Activated CD4-positive, alpha-beta memory T cell treated with anti-CD3 and anti-CD28 coated beads for 36 hours (primary cell): ENCODE measurements at regions not wholly inside any gene's neighbourhood (a gene's known extent, or its start where the extent isn't known, plus 50 kb on each side); places are given as distances from the start of the nearest gene placed in this dataset.

ENCODE experiments used
- CTCF ChIA-PET: fragments of 350-600 bp; sonication (Branson Sonifier 250); formaldehyde crosslinking; loops from one replicate; lab custom pipeline; 2021; ENCODE audit warnings: antibody characterized with exemption, inconsistent platforms; lab: Charles Lee
- POLR2A ChIA-PET: fragments of 350-600 bp; sonication (Branson Sonifier 250); formaldehyde crosslinking; loops from one replicate; lab custom pipeline; 2021; ENCODE audit warnings: antibody characterized with exemption; lab: Charles Lee
- DNase-seq: peaks from one replicate; pipeline ENCODE4 v3.0.0-alpha.2; 2020
- H3K27ac Mint-ChIP-seq: one replicate; pipeline ENCODE4 v1.8.0; 2021; ENCODE audit warnings: mixed read lengths
- H3K27me3 Mint-ChIP-seq: one replicate; pipeline ENCODE4 v1.8.0; 2021; ENCODE audit warnings: mixed read lengths
- H3K36me3 Mint-ChIP-seq: one replicate; pipeline ENCODE4 v1.8.0; 2021; ENCODE audit warnings: mixed read lengths
- H3K4me1 Mint-ChIP-seq: one replicate; pipeline ENCODE4 v1.8.0; 2021; ENCODE audit warnings: low read depth, mixed read lengths
- H3K4me3 Mint-ChIP-seq: one replicate; pipeline ENCODE4 v1.8.0; 2021; ENCODE audit warnings: mild to moderate bottlenecking, mixed read lengths
- H3K9me3 Mint-ChIP-seq: one replicate; pipeline ENCODE4 v1.8.0; 2021; ENCODE audit warnings: mixed read lengths
- intact Hi-C: fragments of 100-400 bp; cut with micrococcal nuclease; formaldehyde crosslinking; loops from one replicate; pipeline ENCODE4 v1.15.1; 2023

GRCh38 chr2:210814251-210815025, 258.0 kb downstream of the CPS1 start:
- H3K9me3 Mint-ChIP-seq: peaks cover 5% of the 10 kb centered on the region
- ChIA-PET POLR2A (no interaction called here), CTCF (no interaction called here)
- no peak overlapping the region for H3K4me3 Mint-ChIP-seq
- no peaks in the 10 kb centered on the region for H3K4me1 Mint-ChIP-seq
- intact Hi-C loops: no loop called here
- H3K27ac Mint-ChIP-seq: no peak overlapping the region
- no peaks in the 10 kb centered on the region for H3K36me3 Mint-ChIP-seq
- no peak for DNase-seq
- H3K27me3 Mint-ChIP-seq: no peaks in the 10 kb centered on the region

DNA sequence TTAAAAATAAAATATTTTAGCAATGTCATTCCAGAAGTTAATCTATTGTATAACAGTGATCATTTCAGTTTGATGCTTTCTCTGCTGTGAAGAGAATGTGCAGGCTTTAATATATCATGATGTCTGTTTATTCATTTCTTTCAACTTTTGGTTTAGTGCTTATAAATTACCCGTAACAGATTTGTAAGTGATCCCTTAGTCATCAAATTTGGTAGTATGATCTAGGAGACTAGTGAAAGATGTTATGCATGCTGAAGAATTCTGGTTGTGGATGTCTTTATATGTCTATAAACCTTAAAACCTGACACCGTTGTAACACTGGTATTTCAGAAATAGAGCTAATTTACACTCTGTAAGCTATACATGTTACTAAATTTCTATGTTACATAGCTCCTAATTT, 260.4 kb downstream of the CPS1 start:
- DNase-seq: no peak
- ChIA-PET POLR2A (no interaction called here), CTCF (no interaction called here)
- Mint-ChIP-seq H3K27ac (no peak overlapping the region), H3K27me3 (no peaks in the 10 kb centered on the region), H3K36me3 (no peaks in the 10 kb centered on the region), H3K4me1 (no peaks in the 10 kb centered on the region), H3K9me3 (peaks cover 2% of the 10 kb centered on the region), H3K4me3 (no peak overlapping the region)
- intact Hi-C loops: no loop called here

DNA sequence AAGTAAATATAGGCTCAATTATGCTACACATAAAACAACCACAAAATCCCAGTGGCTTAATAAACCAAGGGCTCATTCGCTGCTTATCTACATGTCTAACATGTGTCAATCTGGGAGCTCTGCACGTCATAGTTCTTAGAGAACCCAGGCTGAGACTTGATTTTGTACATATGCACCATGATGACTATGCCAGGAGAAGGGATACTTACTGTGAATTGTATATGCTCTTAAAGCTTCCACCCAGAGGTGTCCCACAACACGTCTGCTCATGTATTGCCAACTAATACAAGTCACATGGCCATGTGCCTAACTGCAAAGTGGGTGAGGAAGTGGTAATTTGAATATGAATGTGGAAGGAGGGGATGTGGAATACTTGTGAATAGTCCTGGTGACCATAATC, 262.1 kb downstream of the CPS1 start:
- intact Hi-C loops: no loop called here
- Mint-ChIP-seq H3K36me3 (no peaks in the 10 kb centered on the region), H3K27ac (no peak overlapping the region), H3K9me3 (no peaks in the 10 kb centered on the region), H3K4me3 (no peak overlapping the region), H3K27me3 (no peaks in the 10 kb centered on the region), H3K4me1 (no peaks in the 10 kb centered on the region)
- no peak for DNase-seq
- POLR2A ChIA-PET: no interaction called here
- CTCF ChIA-PET: no interaction called here

DNA sequence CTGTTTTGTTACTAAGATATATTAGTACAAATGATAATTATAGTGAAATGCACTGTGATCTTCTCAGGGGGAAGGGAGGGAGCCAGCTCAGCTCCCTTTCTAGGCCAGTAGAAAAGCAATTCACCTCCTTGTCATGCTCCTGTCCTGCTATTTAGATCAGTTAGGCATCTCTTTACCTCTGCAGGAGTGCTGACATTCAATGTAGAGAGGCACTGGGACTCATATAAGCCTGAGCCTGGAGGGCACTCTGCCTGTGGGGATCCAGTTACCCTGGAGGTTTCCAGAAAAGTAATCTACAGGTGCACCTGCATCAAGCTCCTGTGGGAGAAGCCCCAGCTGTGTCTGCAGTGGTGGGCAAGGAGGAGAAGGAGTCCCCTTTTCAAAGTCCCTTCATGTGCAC, 277.0 kb downstream of the CPS1 start:
- no peak overlapping the region for H3K4me3 Mint-ChIP-seq
- peaks cover 2% of the 10 kb centered on the region for H3K9me3 Mint-ChIP-seq
- H3K36me3 Mint-ChIP-seq: no peaks in the 10 kb centered on the region
- DNase-seq: no peak
- no peak overlapping the region for H3K27ac Mint-ChIP-seq
- intact Hi-C loops: no loop called here
- ChIA-PET CTCF (no interaction called here), POLR2A (no interaction called here)
- no peaks in the 10 kb centered on the region for H3K4me1 Mint-ChIP-seq
- H3K27me3 Mint-ChIP-seq: no peaks in the 10 kb centered on the region

GRCh38 chr2:210839034-210839433, 282.6 kb downstream of the CPS1 start:
- no peak for DNase-seq
- intact Hi-C loops: no loop called here
- H3K36me3 Mint-ChIP-seq: no peaks in the 10 kb centered on the region
- H3K9me3 Mint-ChIP-seq: no peaks in the 10 kb centered on the region
- H3K4me1 Mint-ChIP-seq: no peaks in the 10 kb centered on the region
- H3K27me3 Mint-ChIP-seq: no peaks in the 10 kb centered on the region
- POLR2A ChIA-PET: no interaction called here
- H3K4me3 Mint-ChIP-seq: no peak overlapping the region
- H3K27ac Mint-ChIP-seq: no peak overlapping the region
- CTCF ChIA-PET: no interaction called here

DNA sequence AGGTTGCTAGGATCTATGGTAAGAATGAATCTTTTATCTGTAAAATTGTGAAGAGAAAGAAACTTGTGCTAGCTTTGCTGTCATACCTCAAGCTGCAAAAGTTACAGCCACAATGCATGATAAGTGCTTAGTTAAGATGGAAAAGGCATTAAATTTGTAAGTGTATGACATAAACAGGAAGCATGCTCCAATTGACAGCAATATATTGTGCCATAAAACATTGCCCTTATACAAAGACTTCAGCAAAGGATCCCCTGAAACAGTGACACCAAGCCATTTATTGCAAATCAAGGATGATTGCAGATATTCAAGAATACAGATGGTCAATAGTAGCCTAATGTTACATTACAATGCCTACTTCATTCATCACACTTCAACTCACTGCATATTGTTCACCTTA, 283.1 kb downstream of the CPS1 start:
- ChIA-PET CTCF (no interaction called here), POLR2A (no interaction called here)
- H3K36me3 Mint-ChIP-seq: no peaks in the 10 kb centered on the region
- no peak for DNase-seq
- no peak overlapping the region for H3K4me3 Mint-ChIP-seq
- intact Hi-C loops: no loop called here
- no peak overlapping the region for H3K27ac Mint-ChIP-seq
- no peaks in the 10 kb centered on the region for H3K27me3 Mint-ChIP-seq
- H3K4me1 Mint-ChIP-seq: no peaks in the 10 kb centered on the region
- no peaks in the 10 kb centered on the region for H3K9me3 Mint-ChIP-seq

DNA sequence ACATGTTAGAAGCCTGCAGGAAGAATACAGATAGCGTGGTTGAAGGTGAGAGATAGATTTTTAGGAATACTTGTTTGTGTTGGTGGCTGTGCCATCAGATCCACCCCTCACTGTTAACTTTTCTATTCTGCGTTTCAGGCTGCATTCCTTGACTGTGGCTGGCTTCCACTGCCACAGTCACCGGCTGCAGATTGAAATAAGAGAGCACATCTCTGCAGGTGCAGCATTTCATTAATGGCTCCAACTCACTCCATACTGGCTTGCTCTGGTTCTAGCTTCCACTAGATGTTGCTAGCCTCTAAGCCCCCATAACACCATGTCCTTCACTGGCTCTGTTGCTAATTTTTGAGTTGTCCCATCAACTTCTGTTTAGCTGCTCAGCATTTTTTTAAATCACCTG, 286.5 kb downstream of the CPS1 start:
- no peaks in the 10 kb centered on the region for H3K9me3 Mint-ChIP-seq
- H3K36me3 Mint-ChIP-seq: no peaks in the 10 kb centered on the region
- intact Hi-C loops: no loop called here
- no peak overlapping the region for H3K27ac Mint-ChIP-seq
- DNase-seq: no peak
- no peaks in the 10 kb centered on the region for H3K4me1 Mint-ChIP-seq
- no peak overlapping the region for H3K4me3 Mint-ChIP-seq
- ChIA-PET CTCF (no interaction called here), POLR2A (no interaction called here)
- no peaks in the 10 kb centered on the region for H3K27me3 Mint-ChIP-seq

DNA sequence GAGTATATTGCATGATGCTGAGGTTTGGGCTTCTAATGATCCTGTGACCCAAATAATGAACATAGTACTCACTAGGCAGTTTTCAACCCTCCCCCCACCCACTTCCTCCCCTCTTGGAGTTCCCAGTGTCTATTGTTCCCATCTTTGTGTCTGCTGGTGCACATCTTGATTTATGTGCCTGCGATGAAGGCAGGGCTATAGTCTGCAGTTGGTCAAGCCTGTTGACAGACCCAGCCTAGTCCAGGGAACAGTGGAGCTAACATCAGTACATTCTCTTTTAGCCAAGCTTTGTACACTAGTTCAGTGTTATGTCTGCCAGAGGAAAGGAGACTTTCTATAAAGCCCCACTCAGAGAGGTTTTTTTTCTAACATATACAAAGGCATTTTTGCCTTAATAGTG, 287.6 kb downstream of the CPS1 start:
- intact Hi-C loops: no loop called here
- Mint-ChIP-seq H3K36me3 (no peaks in the 10 kb centered on the region), H3K27ac (no peak overlapping the region), H3K4me3 (no peak overlapping the region), H3K9me3 (no peaks in the 10 kb centered on the region), H3K4me1 (no peaks in the 10 kb centered on the region), H3K27me3 (no peaks in the 10 kb centered on the region)
- DNase-seq: no peak
- ChIA-PET CTCF (no interaction called here), POLR2A (no interaction called here)

DNA sequence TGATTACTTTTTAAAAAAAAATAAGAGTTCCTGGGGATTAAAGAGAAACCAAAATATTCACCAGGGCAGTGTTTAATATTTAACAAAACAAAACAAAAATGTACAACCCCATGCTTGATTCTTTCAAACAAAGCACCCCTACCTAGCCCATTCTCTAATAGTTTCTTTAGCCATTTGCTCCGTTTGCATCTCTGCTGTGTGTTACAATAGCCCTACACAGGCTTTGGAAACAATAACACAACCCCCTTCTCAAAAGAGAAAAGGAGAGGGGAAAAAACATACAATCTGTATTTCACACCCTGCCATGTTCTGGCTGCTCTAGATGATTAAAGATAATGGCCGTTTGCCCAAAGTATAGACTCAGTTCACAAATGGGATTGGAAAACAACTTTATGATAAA, 302.9 kb downstream of the CPS1 start:
- no peaks in the 10 kb centered on the region for H3K9me3 Mint-ChIP-seq
- no peak overlapping the region for H3K27ac Mint-ChIP-seq
- ChIA-PET POLR2A (no interaction called here), CTCF (no interaction called here)
- intact Hi-C loops: no loop called here
- H3K36me3 Mint-ChIP-seq: no peaks in the 10 kb centered on the region
- no peak for DNase-seq
- H3K4me3 Mint-ChIP-seq: no peak overlapping the region
- H3K4me1 Mint-ChIP-seq: no peaks in the 10 kb centered on the region
- H3K27me3 Mint-ChIP-seq: no peaks in the 10 kb centered on the region

- intact Hi-C loops: no loop called here
- Mint-ChIP-seq H3K4me1 (no peaks in the 10 kb centered on the region), H3K27me3 (no peaks in the 10 kb centered on the region), H3K36me3 (no peaks in the 10 kb centered on the region), H3K4me3 (no peak overlapping the region), H3K9me3 (no peaks in the 10 kb centered on the region), H3K27ac (no peak overlapping the region)
- ChIA-PET CTCF (no interaction called here), POLR2A (no interaction called here)
- no peak for DNase-seq
These were observed 303.9 kb downstream of the CPS1 start for GRCh38 chr2:210860276-210860675.

GRCh38 chr2:210861038-210861665, 304.8 kb downstream of the CPS1 start:
- intact Hi-C loops: no loop called here
- ChIA-PET CTCF (no interaction called here), POLR2A (no interaction called here)
- no peaks in the 10 kb centered on the region for H3K27me3 Mint-ChIP-seq
- no peaks in the 10 kb centered on the region for H3K36me3 Mint-ChIP-seq
- no peak overlapping the region for H3K27ac Mint-ChIP-seq
- no peaks in the 10 kb centered on the region for H3K9me3 Mint-ChIP-seq
- no peak for DNase-seq
- H3K4me1 Mint-ChIP-seq: no peaks in the 10 kb centered on the region
- H3K4me3 Mint-ChIP-seq: no peak overlapping the region

GRCh38 chr2:210862283-210863065, 306.1 kb downstream of the CPS1 start:
- POLR2A ChIA-PET: no interaction called here
- Mint-ChIP-seq H3K9me3 (no peaks in the 10 kb centered on the region), H3K36me3 (no peaks in the 10 kb centered on the region), H3K27me3 (no peaks in the 10 kb centered on the region), H3K27ac (no peak overlapping the region), H3K4me3 (no peak overlapping the region), H3K4me1 (no peaks in the 10 kb centered on the region)
- CTCF ChIA-PET: no interaction called here
- intact Hi-C loops: no loop called here
- no peak for DNase-seq
